Suprapubic skin (tissue), 4 donors: ENCODE measurements at regions not wholly inside any gene's neighbourhood (a gene's known extent, or its start where the extent isn't known, plus 50 kb on each side); places are given as distances from the start of the nearest gene placed in this dataset.
"Not testable (repeated sequence)": the region's sequence is repeated elsewhere in the genome, so short reads cannot be mapped to it uniquely, and the experiment has no call there.

ENCODE experiments used
- DNase-seq, 2 donors: peaks; one replicate each; pipeline ENCODE4 v3.0.0-alpha.2; 2019; ENCODE audit warnings: low spot score in 2 of 2
- H3K27ac ChIP-seq: fragments of 200-600 bp; sonication (generic); one replicate; pipeline ENCODE4 v1.5.1; 2019
- H3K27me3 ChIP-seq: fragments of 200-600 bp; sonication (generic); one replicate; pipeline ENCODE4 v1.5.1; 2019
- H3K36me3 ChIP-seq: fragments of 200-600 bp; sonication (generic); one replicate; pipeline ENCODE4 v1.5.1; 2019
- H3K4me1 ChIP-seq: fragments of 200-600 bp; sonication (generic); one replicate; pipeline ENCODE4 v1.5.1; 2019
- H3K4me3 ChIP-seq: fragments of 200-600 bp; sonication (generic); one replicate; pipeline ENCODE4 v1.5.1; 2019; ENCODE audit warnings: mild to moderate bottlenecking
- H3K9me3 ChIP-seq: fragments of 200-600 bp; sonication (generic); one replicate; pipeline ENCODE4 v1.5.1; 2019
- EP300 ChIP-seq: sonication (generic); formaldehyde crosslinking; IDR thresholded peaks from one replicate; pipeline ENCODE4 v1.6.1; 2017; ENCODE audit warnings: antibody characterized with exemption
- POLR2A ChIP-seq, 2 donors: fragments of 450-650 bp; IDR thresholded peaks; one replicate each; pipeline ENCODE4 v1.6.1; 2017; ENCODE audit warnings: antibody characterized with exemption in 2 of 2, mild to moderate bottlenecking in 2 of 2, moderate library complexity in 2 of 2
- POLR2AphosphoS5 ChIP-seq, 3 donors: sonication (generic); formaldehyde crosslinking; IDR thresholded peaks; one replicate each; pipeline ENCODE4 v1.6.1; 2017; ENCODE audit warnings: antibody characterized with exemption in 3 of 3
- WGBS: methylation state at CpG from one replicate; pipeline ENCODE4 v1.1.5; 2018; 5-methylcytosine and 5-hydroxymethylcytosine counted together
- TF ChIP-seq, protein P1 (sequence below), 2 donors: fragments of 200-600 bp in 1 of 2; fragments of 450-650 bp in 1 of 2; sonication (generic) in 1 of 2; IDR thresholded peaks; one replicate each; pipeline ENCODE4 v1.5.1; 2016 to 2019; ENCODE audit warnings: antibody characterized with exemption in 2 of 2, mild to moderate bottlenecking in 1 of 2, moderate library complexity in 1 of 2

DNA sequence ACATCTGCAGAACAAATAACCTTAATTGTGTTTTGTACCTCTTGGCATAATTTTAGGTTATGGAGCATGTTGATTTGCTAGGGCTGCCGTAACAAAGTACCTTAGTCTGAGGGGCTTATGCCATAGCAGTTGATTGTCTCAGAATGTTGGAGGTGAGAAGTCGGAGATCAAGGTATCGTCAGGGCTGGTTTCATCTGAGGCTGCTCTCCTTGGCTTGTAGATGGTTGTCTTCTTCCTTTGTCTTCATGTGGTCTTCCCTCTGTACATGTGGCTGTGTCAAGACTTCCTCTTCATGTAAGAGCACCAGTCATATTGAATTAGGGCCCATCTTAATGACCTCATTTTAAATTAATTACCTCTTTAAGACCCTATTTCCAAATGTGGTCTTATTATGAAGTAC, 64.4 kb upstream of the PTHLH start:
- Histone ChIP-seq H3K27ac (no peak overlapping the region), H3K4me3 (no peak overlapping the region), H3K27me3 (no peaks in the 10 kb centered on the region), H3K4me1 (no peaks in the 10 kb centered on the region), H3K9me3 (no peaks in the 10 kb centered on the region), H3K36me3 (no peaks in the 10 kb centered on the region)
- no peak for DNase-seq
- TF ChIP-seq, protein P1, sequence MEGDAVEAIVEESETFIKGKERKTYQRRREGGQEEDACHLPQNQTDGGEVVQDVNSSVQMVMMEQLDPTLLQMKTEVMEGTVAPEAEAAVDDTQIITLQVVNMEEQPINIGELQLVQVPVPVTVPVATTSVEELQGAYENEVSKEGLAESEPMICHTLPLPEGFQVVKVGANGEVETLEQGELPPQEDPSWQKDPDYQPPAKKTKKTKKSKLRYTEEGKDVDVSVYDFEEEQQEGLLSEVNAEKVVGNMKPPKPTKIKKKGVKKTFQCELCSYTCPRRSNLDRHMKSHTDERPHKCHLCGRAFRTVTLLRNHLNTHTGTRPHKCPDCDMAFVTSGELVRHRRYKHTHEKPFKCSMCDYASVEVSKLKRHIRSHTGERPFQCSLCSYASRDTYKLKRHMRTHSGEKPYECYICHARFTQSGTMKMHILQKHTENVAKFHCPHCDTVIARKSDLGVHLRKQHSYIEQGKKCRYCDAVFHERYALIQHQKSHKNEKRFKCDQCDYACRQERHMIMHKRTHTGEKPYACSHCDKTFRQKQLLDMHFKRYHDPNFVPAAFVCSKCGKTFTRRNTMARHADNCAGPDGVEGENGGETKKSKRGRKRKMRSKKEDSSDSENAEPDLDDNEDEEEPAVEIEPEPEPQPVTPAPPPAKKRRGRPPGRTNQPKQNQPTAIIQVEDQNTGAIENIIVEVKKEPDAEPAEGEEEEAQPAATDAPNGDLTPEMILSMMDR (IDR thresholded peaks at IDR 0.05): no peak
- TF ChIP-seq POLR2A (IDR thresholded peaks at IDR 0.05) (no peak), POLR2AphosphoS5 (IDR thresholded peaks at IDR 0.05) (no peak), EP300 (no peak)
- WGBS: 84% methylated on average over 3 of the region's 3 CpGs

DNA sequence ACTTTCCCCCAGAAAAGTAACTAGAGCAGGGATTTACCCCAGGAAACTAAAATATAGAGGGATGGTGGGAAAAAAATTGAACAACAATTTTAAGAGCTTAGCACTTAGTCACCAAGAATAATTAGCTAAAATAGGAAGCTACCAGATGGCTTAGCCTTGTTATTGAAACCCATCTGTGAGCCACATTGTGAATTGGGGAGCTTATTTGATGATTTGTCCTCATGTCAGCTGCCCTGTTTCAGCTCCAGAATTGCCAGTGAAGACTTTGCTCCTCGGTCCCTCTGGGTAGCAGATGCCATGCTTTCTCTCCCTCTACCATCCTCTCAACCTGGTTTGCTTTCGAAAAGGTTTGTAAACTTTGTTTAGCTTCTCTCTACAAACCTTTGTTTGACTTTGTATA, 67.7 kb upstream of the PTHLH start:
- DNase-seq: no peak
- no peak overlapping the region for H3K27ac ChIP-seq
- 74% methylated on average over 2 of the region's 2 CpGs for WGBS

DNA sequence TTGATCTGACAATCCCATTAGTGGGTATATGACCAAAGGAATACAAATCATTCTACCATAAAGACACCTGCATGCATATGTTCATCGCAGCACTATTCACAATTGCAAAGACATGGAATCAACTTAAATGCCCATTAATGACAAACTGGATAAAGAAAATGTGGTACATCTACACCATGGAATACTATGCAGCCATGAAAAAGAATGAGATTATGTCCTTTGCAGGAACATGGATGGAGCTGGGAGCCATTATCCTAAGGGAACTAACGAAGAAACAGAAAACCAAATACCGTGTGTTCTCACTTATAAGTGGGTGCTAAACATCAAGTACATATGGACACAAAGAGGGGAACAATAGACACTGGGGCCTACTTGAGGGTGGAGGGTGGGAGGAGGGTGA, 74.1 kb upstream of the PTHLH start:
- not testable (repeated sequence) for DNase-seq, H3K4me3 ChIP-seq, H3K27me3 ChIP-seq, H3K27ac ChIP-seq, H3K9me3 ChIP-seq, H3K4me1 ChIP-seq, H3K36me3 ChIP-seq
- WGBS: 93% methylated on average over 3 of the region's 3 CpGs

More for the DNA sequence above, 67.7 kb upstream of the PTHLH start:
- Histone ChIP-seq H3K9me3 (no peaks in the 10 kb centered on the region), H3K27me3 (no peaks in the 10 kb centered on the region), H3K36me3 (no peaks in the 10 kb centered on the region), H3K4me3 (no peak overlapping the region), H3K4me1 (no peaks in the 10 kb centered on the region)
- TF ChIP-seq, protein P1 (IDR thresholded peaks at IDR 0.05): no peak
- TF ChIP-seq POLR2AphosphoS5 (IDR thresholded peaks at IDR 0.05) (no peak), POLR2A (IDR thresholded peaks at IDR 0.05) (no peak), EP300 (no peak)

DNA sequence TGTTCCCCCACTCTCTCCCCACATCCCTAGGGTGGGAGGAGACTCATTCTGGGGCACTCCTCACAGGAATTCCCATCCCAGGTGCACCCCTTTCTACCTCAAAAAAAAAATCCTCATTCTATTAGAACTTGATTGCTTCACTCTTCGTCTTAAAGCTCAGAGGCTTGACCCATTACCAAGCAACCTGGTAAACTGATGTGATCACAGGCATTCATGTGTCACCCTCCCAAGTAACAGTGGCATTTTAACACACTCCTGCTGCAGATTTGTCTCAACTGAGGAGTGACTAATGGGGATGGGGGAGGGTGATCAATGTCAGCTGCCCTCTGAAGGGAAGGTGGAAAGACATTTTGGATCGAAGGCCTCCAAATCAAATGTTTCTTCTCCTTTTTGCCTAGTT, 78.1 kb upstream of the PTHLH start:
- H3K36me3 ChIP-seq: no peaks in the 10 kb centered on the region
- H3K27me3 ChIP-seq: no peaks in the 10 kb centered on the region
- H3K9me3 ChIP-seq: no peaks in the 10 kb centered on the region
- no peak overlapping the region for H3K27ac ChIP-seq
- no peak for TF ChIP-seq POLR2AphosphoS5 (IDR thresholded peaks at IDR 0.05)
- no peak for TF ChIP-seq POLR2A (IDR thresholded peaks at IDR 0.05)
- TF ChIP-seq EP300: no peak
- TF ChIP-seq, protein P1 (IDR thresholded peaks at IDR 0.05): no peak
- DNase-seq: no peak
- WGBS: 84% methylated on average over 2 of the region's 2 CpGs
- peaks cover 6% of the 10 kb centered on the region for H3K4me1 ChIP-seq
- no peak overlapping the region for H3K4me3 ChIP-seq

DNA sequence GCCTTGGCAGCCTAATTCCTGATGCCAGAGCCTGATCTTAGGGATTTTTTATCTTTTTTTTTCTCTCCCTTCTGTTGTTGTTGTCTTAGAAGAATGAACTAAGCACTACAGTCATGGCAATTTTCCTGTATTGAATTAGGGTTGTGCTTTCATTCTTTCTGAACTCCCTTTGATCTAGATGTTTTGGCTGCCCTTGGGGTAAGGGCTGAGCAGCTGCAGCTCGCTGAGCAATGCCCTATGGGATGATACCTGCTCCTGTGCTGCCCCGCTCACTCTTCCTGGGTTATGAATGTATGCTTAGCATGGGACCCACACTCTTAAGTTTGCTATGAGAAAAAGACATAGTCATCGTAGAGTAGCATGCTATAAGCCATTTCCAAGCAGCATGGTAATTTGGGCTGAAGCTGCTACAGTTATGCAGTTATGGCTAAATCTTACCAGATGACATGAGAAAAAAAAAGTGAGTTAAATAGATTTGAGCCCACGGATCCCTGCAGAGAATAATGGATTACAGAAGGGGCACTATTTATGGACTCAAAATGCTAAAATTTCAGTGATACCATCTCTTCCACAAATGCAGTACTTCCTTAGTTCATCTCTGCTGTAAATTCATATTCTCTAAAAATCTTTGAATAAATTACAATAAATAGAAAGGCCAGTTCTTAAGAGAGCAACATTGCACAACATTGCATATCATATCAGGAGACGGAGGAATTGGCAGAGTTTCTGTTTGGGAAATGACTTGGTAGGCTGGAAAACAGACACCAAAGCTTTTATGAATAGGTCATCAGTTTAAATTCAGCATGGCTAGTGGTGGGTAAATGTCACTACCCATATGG, 79.2 kb upstream of the PTHLH start:
- no peaks in the 10 kb centered on the region for H3K9me3 ChIP-seq
- DNase-seq: no peak
- no peaks in the 10 kb centered on the region for H3K27me3 ChIP-seq
- H3K36me3 ChIP-seq: no peaks in the 10 kb centered on the region
- H3K27ac ChIP-seq: no peak overlapping the region
- H3K4me3 ChIP-seq: no peak overlapping the region
- TF ChIP-seq EP300: no peak
- TF ChIP-seq POLR2A (IDR thresholded peaks at IDR 0.05): no peak
- TF ChIP-seq, protein P1 (IDR thresholded peaks at IDR 0.05): no peak
- no peak for TF ChIP-seq POLR2AphosphoS5 (IDR thresholded peaks at IDR 0.05)
- WGBS: 37% methylated on average over 5 of the region's 5 CpGs
- H3K4me1 ChIP-seq: peaks cover 6% of the 10 kb centered on the region

DNA sequence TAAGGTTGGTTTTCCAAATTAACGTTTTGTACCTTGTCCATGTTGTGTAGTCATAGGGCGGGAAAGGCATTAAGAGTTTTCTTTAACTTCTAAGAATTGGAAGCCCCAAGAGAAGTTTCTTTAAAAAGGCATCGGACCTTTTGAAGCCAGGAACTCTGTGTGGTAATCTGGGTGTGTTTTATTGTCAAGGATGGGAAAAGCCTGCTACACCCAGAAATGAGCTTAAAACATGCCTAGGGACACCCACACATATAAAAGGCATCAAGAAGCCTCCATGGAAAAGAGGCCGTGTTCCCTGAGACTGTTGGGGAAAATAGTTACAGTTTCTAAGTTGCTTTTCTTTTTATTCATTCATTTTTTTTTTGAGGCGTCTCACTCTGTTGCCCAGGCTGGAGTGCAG, 81.0 kb upstream of the PTHLH start:
- TF ChIP-seq POLR2AphosphoS5 (IDR thresholded peaks at IDR 0.05) (no peak), POLR2A (IDR thresholded peaks at IDR 0.05) (no peak), EP300 (no peak)
- TF ChIP-seq, protein P1 (IDR thresholded peaks at IDR 0.05): no peak
- DNase-seq: no peak
- Histone ChIP-seq H3K27me3 (no peaks in the 10 kb centered on the region), H3K36me3 (no peaks in the 10 kb centered on the region), H3K4me1 (peaks cover 6% of the 10 kb centered on the region), H3K4me3 (no peak overlapping the region), H3K27ac (no peak overlapping the region), H3K9me3 (no peaks in the 10 kb centered on the region)
- WGBS: 80% methylated on average over 5 of the region's 5 CpGs
